GM10248 (cell line): ENCODE measurements at regions not wholly inside any gene's neighbourhood (a gene's known extent, or its start where the extent isn't known, plus 50 kb on each side); places are given as distances from the start of the nearest gene placed in this dataset.
"Not testable (repeated sequence)": the region's sequence is repeated elsewhere in the genome, so short reads cannot be mapped to it uniquely, and the experiment has no call there.

Source experiments
- CTCF ChIA-PET: fragments of 300-600 bp; sonication (Branson Sonifier 250); formaldehyde crosslinking; extraction: SDS; loops from one replicate; lab custom pipeline; 2021; ENCODE audit warnings: antibody characterized with exemption; lab: Yijun Ruan, JAX
- POLR2A ChIA-PET: fragments of 350-650 bp; sonication (Branson Sonifier 250); formaldehyde crosslinking; extraction: SDS; loops from one replicate; lab custom pipeline; 2020; ENCODE audit warnings: antibody characterized with exemption; lab: Yijun Ruan, JAX
- DNase-seq: peaks from one replicate; pipeline ENCODE4 v3.0.0; 2012; ENCODE audit errors: extremely low spot score
- CTCF ChIP-seq: IDR thresholded peaks from 2 replicates; pipeline ENCODE4 v1.5.1; 2012; ENCODE audit warnings: mild to moderate bottlenecking, low read depth; ENCODE audit errors: extremely low read depth, missing control alignments, control extremely low read depth

- POLR2A ChIA-PET = no interaction called here
- TF ChIP-seq CTCF = no peak
- no peak for DNase-seq
- CTCF ChIA-PET = no interaction called here
These were observed 413.1 kb upstream of the CLEC14A start for GRCh38 chr14:38669027-38669426.

- TF ChIP-seq CTCF = no peak
- ChIA-PET CTCF (interaction anchor here (1.1 kb wide), 1 partner anchor 17 kb away, joined by 3 read pairs; no protein-coding TSS in a partner anchor), POLR2A (no interaction called here)
- no peak for DNase-seq
These were observed 407.5 kb upstream of the CLEC14A start for GRCh38 chr14:38663382-38663781.

- ChIA-PET CTCF (interaction anchor here (1.1 kb wide), 1 partner anchor 17 kb away, joined by 3 read pairs; no protein-coding TSS in a partner anchor), POLR2A (no interaction called here)
- no peak for TF ChIP-seq CTCF
- no peak for DNase-seq
These were observed 406.9 kb upstream of the CLEC14A start for GRCh38 chr14:38662781-38663180.

GRCh38 chr14:38646391-38646790 lies 390.5 kb upstream of the CLEC14A start:
- CTCF ChIA-PET = interaction anchor here (1.1 kb wide), 1 partner anchor 17 kb away, joined by 3 read pairs; no protein-coding TSS in a partner anchor
- DNase-seq = no peak

GRCh38 chr14:38634913-38635312 lies 379.0 kb upstream of the CLEC14A start:
- DNase-seq, POLR2A ChIA-PET, CTCF ChIA-PET: not testable (repeated sequence)

More at GRCh38 chr14:38646391-38646790, 390.5 kb upstream of the CLEC14A start:
- POLR2A ChIA-PET = no interaction called here
- TF ChIP-seq CTCF = no peak

- DNase-seq = no peak
- ChIA-PET CTCF (no interaction called here), POLR2A (no interaction called here)
- TF ChIP-seq CTCF = no peak
These were observed 373.5 kb upstream of the CLEC14A start for GRCh38 chr14:38629412-38629811.

GRCh38 chr14:38627163-38627562 lies 371.3 kb upstream of the CLEC14A start:
- no peak for TF ChIP-seq CTCF
- no peak for DNase-seq
- CTCF ChIA-PET = no interaction called here
- POLR2A ChIA-PET = no interaction called here
